Mucosa of descending colon (tissue), 3 donors: ENCODE measurements at regions not wholly inside any gene's neighbourhood (a gene's known extent, or its start where the extent isn't known, plus 50 kb on each side); places are given as distances from the start of the nearest gene placed in this dataset.

Experiments used
- ATAC-seq: fragments of 200-7000 bp; cut with Tn5 transposase; one replicate; pipeline ENCODE4 v1.9.1; 2020; ENCODE audit warnings: mild to moderate bottlenecking, moderate library complexity
- DNase-seq, 3 donors: peaks; one replicate each; pipeline ENCODE4 v3.0.0-alpha.2; 2020
- H3K36me3 ChIP-seq: fragments of 200-600 bp; one replicate; pipeline ENCODE4 v1.8.0; 2021; ENCODE audit warnings: low read depth, mild to moderate bottlenecking
- H3K4me1 ChIP-seq: fragments of 200-600 bp; one replicate; pipeline ENCODE4 v1.8.0; 2021; ENCODE audit warnings: low read depth, mild to moderate bottlenecking
- H3K4me3 ChIP-seq: fragments of 200-600 bp; one replicate; pipeline ENCODE4 v1.8.0; 2021; ENCODE audit warnings: mild to moderate bottlenecking
- H3K9me3 ChIP-seq: fragments of 200-600 bp; one replicate; pipeline ENCODE4 v1.8.0; 2021; ENCODE audit warnings: mild to moderate bottlenecking
- intact Hi-C, 2 donors: fragments of 100-400 bp; cut with DNase I in 1 of 2; cut with micrococcal nuclease in 1 of 2; formaldehyde crosslinking; loops; one replicate each; pipeline versions ENCODE4 v1.11.0 to v1.11.1; 2022; cut with DNase I, micrococcal nuclease
- TF ChIP-seq, protein P1 (sequence below): fragments of 200-600 bp; IDR thresholded peaks from one replicate; pipeline ENCODE4 v1.8.0; 2022; ENCODE audit warnings: antibody characterized with exemption, mild to moderate bottlenecking
- donor health status: DM: no; HTN: no; CAD: no; lungs with moderate emphysema.
- donor health status: DM: no; HTN: no; CAD: no.
- donor health status: DM: no; HTN: yes; CAD: no.

DNA sequence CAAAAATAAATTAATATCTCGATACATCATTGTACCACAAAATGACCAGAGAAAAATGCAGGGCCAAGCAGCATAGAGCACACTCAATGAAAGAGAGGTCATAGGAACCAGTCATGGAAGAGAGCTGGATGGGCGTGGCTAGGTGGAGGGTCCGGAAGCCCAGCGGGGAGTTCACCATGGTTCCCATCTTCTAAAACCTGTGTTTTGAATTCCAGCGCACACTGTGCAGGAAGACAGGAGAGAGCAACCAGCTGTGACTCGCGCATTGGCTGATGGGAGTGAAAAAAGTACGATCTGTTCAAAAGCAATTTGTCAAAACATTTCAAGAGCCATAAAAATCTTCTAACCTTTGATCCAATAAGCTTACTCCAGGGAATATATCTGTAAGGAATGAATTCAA, 125.2 kb upstream of the NANOS1 start:
- ATAC-seq, result no peak
- TF ChIP-seq, protein P1, sequence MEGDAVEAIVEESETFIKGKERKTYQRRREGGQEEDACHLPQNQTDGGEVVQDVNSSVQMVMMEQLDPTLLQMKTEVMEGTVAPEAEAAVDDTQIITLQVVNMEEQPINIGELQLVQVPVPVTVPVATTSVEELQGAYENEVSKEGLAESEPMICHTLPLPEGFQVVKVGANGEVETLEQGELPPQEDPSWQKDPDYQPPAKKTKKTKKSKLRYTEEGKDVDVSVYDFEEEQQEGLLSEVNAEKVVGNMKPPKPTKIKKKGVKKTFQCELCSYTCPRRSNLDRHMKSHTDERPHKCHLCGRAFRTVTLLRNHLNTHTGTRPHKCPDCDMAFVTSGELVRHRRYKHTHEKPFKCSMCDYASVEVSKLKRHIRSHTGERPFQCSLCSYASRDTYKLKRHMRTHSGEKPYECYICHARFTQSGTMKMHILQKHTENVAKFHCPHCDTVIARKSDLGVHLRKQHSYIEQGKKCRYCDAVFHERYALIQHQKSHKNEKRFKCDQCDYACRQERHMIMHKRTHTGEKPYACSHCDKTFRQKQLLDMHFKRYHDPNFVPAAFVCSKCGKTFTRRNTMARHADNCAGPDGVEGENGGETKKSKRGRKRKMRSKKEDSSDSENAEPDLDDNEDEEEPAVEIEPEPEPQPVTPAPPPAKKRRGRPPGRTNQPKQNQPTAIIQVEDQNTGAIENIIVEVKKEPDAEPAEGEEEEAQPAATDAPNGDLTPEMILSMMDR, result no peak
- Histone ChIP-seq H3K4me3 (no peak overlapping the region), H3K4me1 (no peaks in the 10 kb centered on the region), H3K9me3 (no peaks in the 10 kb centered on the region), H3K36me3 (no peaks in the 10 kb centered on the region)
- no peak for DNase-seq
- intact Hi-C loops, result no loop called here

DNA sequence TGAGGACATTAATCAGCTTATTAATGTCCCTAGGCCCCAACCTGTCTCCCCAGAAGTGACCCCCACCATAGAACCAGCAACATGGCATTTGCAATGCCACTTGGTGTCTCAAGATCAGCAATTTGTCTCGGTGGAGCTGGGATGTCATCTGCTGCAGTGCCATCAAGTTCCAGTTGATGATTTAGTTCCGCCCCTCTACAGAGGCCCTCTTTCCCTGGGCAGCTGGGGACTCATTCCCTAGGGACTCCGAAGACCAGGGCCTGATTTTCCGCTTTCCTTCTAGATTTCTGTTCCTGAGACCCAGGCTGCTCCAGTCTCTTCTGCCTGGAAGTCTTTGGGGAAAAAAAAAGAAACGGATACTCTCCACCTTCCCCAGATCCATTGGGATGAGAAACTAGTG, 122.5 kb upstream of the NANOS1 start:
- Histone ChIP-seq H3K4me1 (no peaks in the 10 kb centered on the region), H3K4me3 (no peak overlapping the region), H3K9me3 (no peaks in the 10 kb centered on the region), H3K36me3 (no peaks in the 10 kb centered on the region)
- TF ChIP-seq, protein P1, result no peak
- DNase-seq (no peak), ATAC-seq (no peak)
- intact Hi-C loops, result no loop called here

DNA sequence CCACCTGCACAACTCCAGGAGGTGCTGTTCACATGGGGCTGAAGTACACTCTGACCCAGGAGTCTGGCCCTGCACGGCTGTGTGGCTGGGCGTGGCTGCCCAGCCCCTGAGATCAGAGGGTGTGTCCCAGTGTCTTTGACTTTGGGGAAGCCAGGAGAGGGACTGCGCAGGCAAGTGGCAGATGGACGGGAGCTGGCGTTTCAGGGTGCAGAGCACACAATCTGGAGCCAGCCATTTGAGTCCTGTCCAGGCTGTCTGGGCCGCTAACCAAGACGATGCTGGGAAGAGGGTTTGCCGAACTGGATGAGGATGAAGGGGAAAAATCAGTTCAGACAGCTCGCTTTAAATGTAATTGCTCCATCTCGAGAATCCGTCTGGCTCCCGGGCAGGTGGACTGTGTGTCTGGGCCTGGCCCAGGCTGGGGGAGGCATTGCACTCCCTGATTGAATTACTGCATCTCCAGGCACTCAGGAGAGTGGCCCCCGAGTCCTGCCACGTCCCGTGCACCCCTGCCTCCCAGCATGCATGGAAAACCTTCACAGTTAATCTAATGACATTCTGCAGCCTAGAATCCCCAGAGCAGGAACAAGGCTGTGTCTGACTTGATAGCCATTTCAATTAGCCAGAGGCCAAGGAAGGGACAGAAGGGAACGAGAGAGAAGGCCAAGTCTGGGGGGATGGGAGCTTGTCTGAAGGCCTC, 120.8 kb upstream of the NANOS1 start:
- intact Hi-C loops, result no loop called here
- no peaks in the 10 kb centered on the region for H3K4me1 ChIP-seq
- TF ChIP-seq, protein P1, result no peak
- ATAC-seq (peak; percentile 70), DNase-seq (peak in 2 of 3 donors; percentile 39 to 76)
- no peak overlapping the region for H3K4me3 ChIP-seq
- H3K36me3 ChIP-seq, result no peaks in the 10 kb centered on the region
- no peaks in the 10 kb centered on the region for H3K9me3 ChIP-seq

DNA sequence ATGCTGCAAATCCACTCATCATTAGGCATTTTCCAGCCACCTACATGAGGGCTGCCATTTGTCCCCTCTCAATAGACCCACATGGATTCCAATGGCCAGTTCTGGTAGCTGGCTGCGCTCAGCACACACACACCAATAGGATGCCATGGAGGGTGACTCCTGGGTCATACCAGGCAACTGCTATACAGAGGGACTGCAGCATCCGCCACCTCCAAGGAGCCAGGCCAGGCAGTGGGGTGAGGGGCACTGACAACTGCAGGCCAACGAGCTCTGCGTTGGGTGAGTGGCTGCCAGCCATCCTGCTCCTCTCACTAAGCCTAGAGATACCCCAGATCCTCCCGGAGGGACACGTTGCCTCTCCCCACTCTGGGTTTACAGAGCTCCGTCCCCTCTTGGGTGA, 118.8 kb upstream of the NANOS1 start:
- ATAC-seq (no peak), DNase-seq (no peak)
- no peaks in the 10 kb centered on the region for H3K36me3 ChIP-seq
- H3K9me3 ChIP-seq, result no peaks in the 10 kb centered on the region
- no peaks in the 10 kb centered on the region for H3K4me1 ChIP-seq
- H3K4me3 ChIP-seq, result no peak overlapping the region
- TF ChIP-seq, protein P1, result no peak
- intact Hi-C loops, result no loop called here

DNA sequence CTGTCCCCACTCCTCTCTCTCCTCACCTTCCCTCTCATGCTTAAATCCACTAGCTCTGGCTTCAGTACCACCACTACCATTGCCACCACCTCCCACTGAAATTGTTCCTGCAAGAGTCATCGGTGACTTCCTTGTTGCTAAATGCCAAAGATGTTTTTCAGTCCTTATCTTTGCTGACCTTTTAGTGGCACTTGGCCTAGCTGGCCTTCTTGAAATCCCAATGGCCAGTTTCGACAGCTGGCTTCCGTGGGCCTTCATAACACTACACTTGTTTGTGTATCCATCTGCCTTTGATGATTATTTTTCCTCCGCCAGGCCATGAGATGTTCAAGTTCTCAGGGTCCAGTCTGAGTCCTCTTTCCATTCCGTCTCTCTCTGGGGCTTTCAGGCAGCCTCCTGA, 118.2 kb upstream of the NANOS1 start:
- H3K4me1 ChIP-seq, result no peaks in the 10 kb centered on the region
- intact Hi-C loops, result no loop called here
- ATAC-seq, result no peak
- TF ChIP-seq, protein P1, result no peak
- no peak overlapping the region for H3K4me3 ChIP-seq
- DNase-seq, result no peak
- no peaks in the 10 kb centered on the region for H3K36me3 ChIP-seq
- no peaks in the 10 kb centered on the region for H3K9me3 ChIP-seq
